ENCODE measurements at regions not wholly inside any gene's neighbourhood (a gene's known extent, or its start where the extent isn't known, plus 50 kb on each side); places are given as distances from the start of the nearest gene placed in this dataset.

GRCh38 chr16:62383941-62384340 is 347.7 kb upstream of the CDH8 start:
- Histone ChIP-seq H3K9me3 (ENCODE audit: control insufficient read depth, low read length) (no peaks in the 10 kb centered on the region), H3K36me3 (ENCODE audit: control insufficient read depth, insufficient read depth, low read length) (no peaks in the 10 kb centered on the region), H3K4me1 (ENCODE audit: control insufficient read depth, insufficient read depth, low read length) (no peaks in the 10 kb centered on the region), H3K9ac (ENCODE audit: low read length) (no peak overlapping the region), H3K27me3 (ENCODE audit: control insufficient read depth, insufficient read depth, low read length) (no peaks in the 10 kb centered on the region), H3K4me3 (ENCODE audit: low read length) (no peak overlapping the region)

DNA sequence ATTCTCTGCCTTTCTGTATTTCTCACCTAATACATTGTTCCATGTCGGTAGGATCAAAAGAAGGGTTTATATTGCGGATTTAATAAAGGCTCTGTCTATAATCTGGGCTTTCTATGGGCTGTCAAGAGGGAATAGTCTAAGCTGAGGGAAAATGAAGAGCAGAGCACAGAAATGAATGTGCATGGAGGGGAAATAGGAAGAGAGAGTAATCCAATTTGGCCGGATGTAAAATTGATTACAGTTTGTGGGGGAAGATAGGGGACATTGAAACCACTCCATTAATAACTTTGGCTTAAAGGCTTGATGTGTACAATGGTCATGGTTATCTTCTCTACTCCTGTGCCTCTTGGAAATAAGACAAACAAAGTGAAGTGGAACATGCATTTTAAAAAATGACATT is 334.2 kb upstream of the CDH8 start:
- no peak overlapping the region for H3K9ac ChIP-seq (ENCODE audit: low read length)
- no peaks in the 10 kb centered on the region for H3K4me1 ChIP-seq (ENCODE audit: control insufficient read depth, insufficient read depth, low read length)
- H3K4me3 ChIP-seq (ENCODE audit: low read length): no peak overlapping the region

DNA sequence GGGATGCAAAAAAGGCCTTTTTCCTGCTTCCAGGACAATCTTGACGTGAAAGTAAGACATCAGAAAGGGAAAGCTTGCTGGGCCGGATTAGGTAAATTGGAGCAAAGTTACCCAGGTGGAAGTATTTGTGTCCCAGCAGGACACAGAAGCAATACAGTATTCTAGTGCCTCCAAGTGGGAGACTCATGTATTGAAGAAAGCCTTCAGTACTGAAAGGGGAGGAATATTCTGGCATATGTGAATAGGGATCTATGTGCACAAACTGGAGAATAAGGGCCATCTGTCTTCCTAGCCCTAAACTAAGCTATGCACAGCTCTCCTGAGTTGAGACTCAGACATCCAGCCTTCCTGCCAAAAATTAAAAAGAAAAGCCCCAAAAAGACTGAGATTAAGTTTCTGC is 327.3 kb upstream of the CDH8 start:
- H3K4me1 ChIP-seq (ENCODE audit: control insufficient read depth, insufficient read depth, low read length): no peaks in the 10 kb centered on the region

More for the DNA sequence above, 334.2 kb upstream of the CDH8 start:
- Histone ChIP-seq H3K9me3 (ENCODE audit: control insufficient read depth, low read length) (no peaks in the 10 kb centered on the region), H3K27me3 (ENCODE audit: control insufficient read depth, insufficient read depth, low read length) (no peaks in the 10 kb centered on the region), H3K36me3 (ENCODE audit: control insufficient read depth, insufficient read depth, low read length) (no peaks in the 10 kb centered on the region)

DNA sequence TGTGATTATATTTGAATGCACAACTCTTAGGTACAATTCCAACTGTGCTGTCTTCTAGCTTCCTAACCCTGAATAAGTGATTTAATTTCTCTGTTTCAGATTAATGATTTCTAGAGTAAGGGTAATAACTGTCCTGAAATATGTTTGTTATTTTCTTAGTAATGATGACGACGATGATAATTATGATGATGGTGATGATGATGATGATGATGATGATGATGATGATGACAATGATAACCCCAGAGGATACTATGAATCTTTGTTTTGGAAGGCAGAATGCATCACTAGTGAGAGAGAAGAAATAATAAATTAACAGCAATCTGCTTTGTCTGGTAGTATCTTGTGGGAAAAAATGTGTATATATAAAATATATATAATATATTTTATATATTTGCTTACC is 317.1 kb upstream of the CDH8 start:
- H3K36me3 ChIP-seq (ENCODE audit: control insufficient read depth, insufficient read depth, low read length): no peaks in the 10 kb centered on the region
- no peaks in the 10 kb centered on the region for H3K9me3 ChIP-seq (ENCODE audit: control insufficient read depth, low read length)
- H3K27me3 ChIP-seq (ENCODE audit: control insufficient read depth, insufficient read depth, low read length): no peaks in the 10 kb centered on the region
- H3K9ac ChIP-seq (ENCODE audit: low read length): no peak overlapping the region
- H3K4me3 ChIP-seq (ENCODE audit: low read length): no peak overlapping the region
- H3K4me1 ChIP-seq (ENCODE audit: control insufficient read depth, insufficient read depth, low read length): no peaks in the 10 kb centered on the region

More for the DNA sequence above, 327.3 kb upstream of the CDH8 start:
- H3K27me3 ChIP-seq (ENCODE audit: control insufficient read depth, insufficient read depth, low read length): no peaks in the 10 kb centered on the region
- H3K36me3 ChIP-seq (ENCODE audit: control insufficient read depth, insufficient read depth, low read length): no peaks in the 10 kb centered on the region
- H3K4me3 ChIP-seq (ENCODE audit: low read length): no peak overlapping the region
- H3K9me3 ChIP-seq (ENCODE audit: control insufficient read depth, low read length): no peaks in the 10 kb centered on the region
- H3K9ac ChIP-seq (ENCODE audit: low read length): no peak overlapping the region

DNA sequence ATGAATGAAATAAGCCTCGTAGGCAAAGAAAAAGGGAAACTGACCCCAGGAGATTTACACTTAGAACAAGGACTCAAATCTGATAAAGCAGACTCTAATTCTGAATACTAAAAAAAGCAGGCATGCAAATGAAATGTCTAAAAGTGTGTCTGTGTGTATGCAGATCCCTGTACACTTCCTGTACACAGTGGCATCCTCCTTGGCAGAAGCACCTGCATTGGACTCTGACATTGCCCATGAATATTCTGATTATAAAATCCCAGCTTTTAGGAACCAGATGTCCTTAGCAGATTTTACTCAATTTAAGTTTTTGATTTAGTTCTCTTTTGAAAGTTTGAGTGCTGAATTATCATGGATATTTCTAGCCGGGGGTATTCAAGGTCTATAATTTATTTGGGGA is 306.0 kb upstream of the CDH8 start:
- no peaks in the 10 kb centered on the region for H3K4me1 ChIP-seq (ENCODE audit: control insufficient read depth, insufficient read depth, low read length)
- no peaks in the 10 kb centered on the region for H3K9me3 ChIP-seq (ENCODE audit: control insufficient read depth, low read length)
- H3K27me3 ChIP-seq (ENCODE audit: control insufficient read depth, insufficient read depth, low read length): no peaks in the 10 kb centered on the region
- no peak overlapping the region for H3K4me3 ChIP-seq (ENCODE audit: low read length)
- no peaks in the 10 kb centered on the region for H3K36me3 ChIP-seq (ENCODE audit: control insufficient read depth, insufficient read depth, low read length)
- no peak overlapping the region for H3K9ac ChIP-seq (ENCODE audit: low read length)

DNA sequence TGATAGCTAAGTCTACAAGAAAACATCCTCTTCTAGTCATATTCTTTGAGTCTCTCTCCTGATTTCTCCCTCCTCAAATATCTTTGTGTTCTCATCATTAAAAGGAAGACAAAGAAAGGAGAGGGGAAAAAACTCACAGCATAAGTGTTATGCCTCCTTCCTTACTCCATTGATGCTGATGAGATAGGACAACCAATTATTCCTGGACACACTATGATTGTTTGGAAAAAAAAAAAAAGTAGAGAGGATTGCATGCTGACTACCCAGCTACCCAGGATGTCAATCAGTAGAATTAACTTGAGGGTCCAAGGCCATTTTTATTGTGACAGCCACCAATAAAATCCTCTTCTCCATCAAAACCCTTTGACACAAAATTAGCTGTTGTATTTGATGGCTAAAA is 299.1 kb upstream of the CDH8 start:
- no peak overlapping the region for H3K4me3 ChIP-seq (ENCODE audit: low read length)
- no peaks in the 10 kb centered on the region for H3K27me3 ChIP-seq (ENCODE audit: control insufficient read depth, insufficient read depth, low read length)
- H3K36me3 ChIP-seq (ENCODE audit: control insufficient read depth, insufficient read depth, low read length): no peaks in the 10 kb centered on the region
- no peaks in the 10 kb centered on the region for H3K4me1 ChIP-seq (ENCODE audit: control insufficient read depth, insufficient read depth, low read length)
- no peak overlapping the region for H3K9ac ChIP-seq (ENCODE audit: low read length)
- H3K9me3 ChIP-seq (ENCODE audit: control insufficient read depth, low read length): no peaks in the 10 kb centered on the region

GRCh38 chr16:62321606-62322005 is 285.4 kb upstream of the CDH8 start:
- no peaks in the 10 kb centered on the region for H3K9me3 ChIP-seq (ENCODE audit: control insufficient read depth, low read length)
- no peaks in the 10 kb centered on the region for H3K36me3 ChIP-seq (ENCODE audit: control insufficient read depth, insufficient read depth, low read length)
- no peak overlapping the region for H3K4me3 ChIP-seq (ENCODE audit: low read length)
- no peaks in the 10 kb centered on the region for H3K27me3 ChIP-seq (ENCODE audit: control insufficient read depth, insufficient read depth, low read length)
- H3K9ac ChIP-seq (ENCODE audit: low read length): no peak overlapping the region
- H3K4me1 ChIP-seq (ENCODE audit: control insufficient read depth, insufficient read depth, low read length): no peaks in the 10 kb centered on the region

DNA sequence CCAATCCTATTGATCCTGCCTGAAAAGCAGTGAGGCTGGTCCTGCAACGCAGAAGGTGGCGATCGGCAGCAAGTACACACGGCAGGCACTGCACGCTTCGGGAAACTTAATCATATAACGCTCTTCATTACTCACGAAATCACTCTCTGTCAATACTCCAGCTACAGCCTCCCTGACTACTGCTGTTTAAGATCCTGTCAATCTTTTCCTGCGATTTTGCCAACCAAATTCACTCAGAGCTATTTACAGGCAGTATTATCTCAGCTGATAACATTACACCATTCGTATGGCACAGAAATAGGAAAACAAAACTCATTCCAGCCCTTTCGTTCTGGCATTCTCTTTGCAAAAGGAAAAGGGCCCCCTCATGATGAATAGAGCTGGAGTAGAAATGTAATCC is 262.4 kb upstream of the CDH8 start:
- H3K9me3 ChIP-seq (ENCODE audit: control insufficient read depth, low read length): no peaks in the 10 kb centered on the region
- no peak overlapping the region for H3K9ac ChIP-seq (ENCODE audit: low read length)
- H3K36me3 ChIP-seq (ENCODE audit: control insufficient read depth, insufficient read depth, low read length): no peaks in the 10 kb centered on the region
- no peak overlapping the region for H3K4me3 ChIP-seq (ENCODE audit: low read length)
- no peaks in the 10 kb centered on the region for H3K4me1 ChIP-seq (ENCODE audit: control insufficient read depth, insufficient read depth, low read length)
- H3K27me3 ChIP-seq (ENCODE audit: control insufficient read depth, insufficient read depth, low read length): no peaks in the 10 kb centered on the region

- H3K27me3 ChIP-seq (ENCODE audit: control insufficient read depth, insufficient read depth, low read length): no peaks in the 10 kb centered on the region
- no peak overlapping the region for H3K4me3 ChIP-seq (ENCODE audit: low read length)
- no peak overlapping the region for H3K9ac ChIP-seq (ENCODE audit: low read length)
- H3K4me1 ChIP-seq (ENCODE audit: control insufficient read depth, insufficient read depth, low read length): no peaks in the 10 kb centered on the region
- H3K36me3 ChIP-seq (ENCODE audit: control insufficient read depth, insufficient read depth, low read length): no peaks in the 10 kb centered on the region
- no peaks in the 10 kb centered on the region for H3K9me3 ChIP-seq (ENCODE audit: control insufficient read depth, low read length)
These were observed 258.2 kb upstream of the CDH8 start for GRCh38 chr16:62294213-62294972.

DNA sequence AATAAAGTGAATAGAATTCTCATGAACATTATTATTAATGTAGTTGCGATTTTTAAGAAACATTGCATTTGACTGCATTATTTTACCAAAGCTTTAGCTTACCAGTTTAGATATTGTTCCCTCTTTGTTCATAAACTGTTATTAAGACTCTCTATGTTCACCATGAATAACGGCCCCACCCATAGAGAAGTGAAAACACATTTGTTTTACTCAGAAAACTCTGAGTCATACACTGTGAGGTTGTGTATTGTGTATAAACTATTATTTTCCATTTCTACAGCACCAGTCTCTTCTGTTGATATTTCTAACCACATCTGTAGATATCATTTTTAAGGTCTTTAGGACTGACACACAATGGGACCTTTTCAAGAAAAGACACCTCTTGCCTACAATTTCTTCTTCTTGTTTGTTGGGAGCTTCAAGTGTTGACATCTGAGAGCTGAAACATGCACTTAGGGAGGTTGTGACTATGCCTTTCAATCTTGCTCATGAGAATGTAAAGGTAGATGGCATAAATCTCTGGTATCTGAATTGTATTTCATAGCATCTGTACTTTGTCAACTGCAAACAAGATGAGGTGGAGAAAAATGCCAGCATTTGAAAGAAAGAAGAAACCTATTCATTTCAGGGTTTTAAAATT is 252.9 kb upstream of the CDH8 start:
- no peak overlapping the region for H3K9ac ChIP-seq (ENCODE audit: low read length)
- H3K4me3 ChIP-seq (ENCODE audit: low read length): no peak overlapping the region
- H3K27me3 ChIP-seq (ENCODE audit: control insufficient read depth, insufficient read depth, low read length): no peaks in the 10 kb centered on the region
- H3K9me3 ChIP-seq (ENCODE audit: control insufficient read depth, low read length): no peaks in the 10 kb centered on the region
- H3K36me3 ChIP-seq (ENCODE audit: control insufficient read depth, insufficient read depth, low read length): no peaks in the 10 kb centered on the region
- H3K4me1 ChIP-seq (ENCODE audit: control insufficient read depth, insufficient read depth, low read length): no peaks in the 10 kb centered on the region

GRCh38 chr16:62280506-62280905 is 244.3 kb upstream of the CDH8 start:
- H3K9me3 ChIP-seq (ENCODE audit: control insufficient read depth, low read length): no peaks in the 10 kb centered on the region
- no peak overlapping the region for H3K4me3 ChIP-seq (ENCODE audit: low read length)
- no peaks in the 10 kb centered on the region for H3K4me1 ChIP-seq (ENCODE audit: control insufficient read depth, insufficient read depth, low read length)
- H3K27me3 ChIP-seq (ENCODE audit: control insufficient read depth, insufficient read depth, low read length): no peaks in the 10 kb centered on the region
- no peak overlapping the region for H3K9ac ChIP-seq (ENCODE audit: low read length)
- H3K36me3 ChIP-seq (ENCODE audit: control insufficient read depth, insufficient read depth, low read length): no peaks in the 10 kb centered on the region

DNA sequence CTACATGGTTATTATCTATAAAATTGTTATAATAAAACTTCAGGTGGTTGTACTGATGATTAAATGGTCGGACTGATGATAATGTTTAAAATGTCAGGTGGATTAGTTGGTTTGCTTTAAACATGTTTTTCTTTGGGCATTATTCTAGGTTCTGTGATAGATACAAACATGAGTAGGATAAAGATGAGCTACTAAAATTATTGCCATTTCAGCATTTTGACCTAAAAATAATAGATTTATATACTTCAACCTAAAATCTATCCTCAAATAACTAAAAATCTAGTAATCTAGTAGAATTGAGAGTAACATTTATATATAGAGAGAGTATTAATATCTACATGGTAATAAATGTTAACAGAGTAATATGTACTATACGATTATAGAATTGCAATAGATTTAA is 241.7 kb upstream of the CDH8 start:
- Histone ChIP-seq H3K27me3 (ENCODE audit: control insufficient read depth, insufficient read depth, low read length) (no peaks in the 10 kb centered on the region), H3K36me3 (ENCODE audit: control insufficient read depth, insufficient read depth, low read length) (no peaks in the 10 kb centered on the region), H3K4me3 (ENCODE audit: low read length) (no peak overlapping the region), H3K4me1 (ENCODE audit: control insufficient read depth, insufficient read depth, low read length) (no peaks in the 10 kb centered on the region), H3K9me3 (ENCODE audit: control insufficient read depth, low read length) (no peaks in the 10 kb centered on the region), H3K9ac (ENCODE audit: low read length) (no peak overlapping the region)

All from mucosa of stomach (tissue), 1 donor.